Panc1 (cell line): ENCODE measurements at regions not wholly inside any gene's neighbourhood (a gene's known extent, or its start where the extent isn't known, plus 50 kb on each side); places are given as distances from the start of the nearest gene placed in this dataset.

Experiments
- ATAC-seq: fragments of 200-7000 bp; cut with Tn5 transposase; 2 replicates; pipeline ENCODE4 v1.9.1; 2020; ENCODE audit warnings: mild to moderate bottlenecking, moderate library complexity
- BruUV-seq: library from RNA; stranded (reverse); fragments of 400-500 nt; replicated peaks from 2 replicates; lab custom pipeline; 2021; lab: Mats Ljungman, UMichigan
- CTCF ChIA-PET: fragments of 300-600 bp; sonication (Branson Sonifier 250); formaldehyde crosslinking; loops from one replicate; lab custom pipeline; 2022; ENCODE audit warnings: antibody characterized with exemption; lab: Charles Lee
- POLR2A ChIA-PET: fragments of 300-600 bp; sonication (Branson Sonifier 250); formaldehyde crosslinking; loops from one replicate; lab custom pipeline; 2022; ENCODE audit warnings: antibody characterized with exemption; lab: Charles Lee
- DNase-seq: peaks from one replicate; pipeline ENCODE4 v3.0.0-alpha.2; 2010; ENCODE audit warnings: low read depth, low spot score
- H3K27ac ChIP-seq: 2 replicates; pipeline ENCODE4 v1.5.1; 2011; ENCODE audit warnings: mild to moderate bottlenecking, low read length, inconsistent platforms
- H3K27me3 ChIP-seq: fragments of 200-500 bp; sonication (Bioruptor generic); 2 replicates; pipeline ENCODE4 v1.6.0; 2014; ENCODE audit warnings: low read length, inconsistent platforms; ENCODE audit not compliant: control insufficient read depth, insufficient read depth
- H3K36me3 ChIP-seq: fragments of 200-500 bp; sonication (Bioruptor generic); 2 replicates; pipeline ENCODE4 v1.5.1; 2014; ENCODE audit warnings: inconsistent platforms, mild to moderate bottlenecking, low read length, moderate library complexity; ENCODE audit not compliant: control insufficient read depth, insufficient read depth
- H3K4me1 ChIP-seq: 2 replicates; pipeline ENCODE4 v1.5.1; 2011; ENCODE audit warnings: inconsistent platforms, mild to moderate bottlenecking, low read length, moderate library complexity; ENCODE audit not compliant: control insufficient read depth, insufficient read depth
- H3K4me3 ChIP-seq, 2 experiments: 2 replicates each; pipeline ENCODE4 v1.5.1; 2011 to 2012; ENCODE audit warnings: low read depth in 2 of 2, low read length in 2 of 2, mild to moderate bottlenecking in 2 of 2, inconsistent platforms in 1 of 2, moderate library complexity in 1 of 2
- H3K9me3 ChIP-seq: fragments of 200-500 bp; sonication (Bioruptor generic); 2 replicates; pipeline ENCODE4 v1.5.1; 2014; ENCODE audit warnings: low read depth, mild to moderate bottlenecking, inconsistent platforms, low read length, moderate library complexity; ENCODE audit not compliant: control insufficient read depth, insufficient read depth
- CTCF ChIP-seq: fragments of 450-650 bp; IDR thresholded peaks from 2 replicates; pipeline ENCODE4 v1.5.1; 2017; ENCODE audit warnings: mild to moderate bottlenecking
- POLR2AphosphoS5 ChIP-seq: IDR thresholded peaks from 2 replicates; pipeline ENCODE4 v1.6.1; 2012; ENCODE audit warnings: mild to moderate bottlenecking, low read depth, low read length, moderate library complexity
- REST ChIP-seq, 2 experiments: IDR thresholded peaks; 2 replicates each; pipeline ENCODE4 v1.6.1; 2011 to 2012; ENCODE audit warnings: low read depth in 2 of 2, control low read depth in 1 of 2, low read length in 1 of 2, mild to moderate bottlenecking in 1 of 2, moderate library complexity in 1 of 2; ENCODE audit not compliant: insufficient read depth in 1 of 2
- SIN3A ChIP-seq: IDR thresholded peaks from 2 replicates; pipeline ENCODE4 v1.6.1; 2012; ENCODE audit warnings: low read depth, mild to moderate bottlenecking, low read length, moderate library complexity, borderline replicate concordance; ENCODE audit not compliant: insufficient read depth
- TCF7L2 ChIP-seq: IDR thresholded peaks from 2 replicates; pipeline ENCODE4 v1.6.1; 2011; ENCODE audit warnings: mild to moderate bottlenecking, low read depth, low read length, inconsistent platforms
- in situ Hi-C: cut with HindIII; loops from 2 replicates; pipeline ENCODE4 v1.10.0; 2016; ENCODE audit warnings: low sequenced_read_pairs, low pct_unique_long_range_greater_than_20kb
- intact Hi-C: fragments of 100-400 bp; cut with micrococcal nuclease; formaldehyde crosslinking; loops from one replicate; pipeline ENCODE4 v1.10.0; 2022; ENCODE audit not compliant: unreplicated experiment

- intact Hi-C loops: no loop called here
- no peaks in the 10 kb centered on the region for H3K36me3 ChIP-seq
- ATAC-seq: no peak
- in situ Hi-C loops: no loop called here
- H3K4me3 ChIP-seq: no peak overlapping the region
- CTCF ChIA-PET: no interaction called here
- H3K27me3 ChIP-seq: peaks cover 2% of the 10 kb centered on the region; the same call in 1 of the 2 replicates
- peaks cover 13% of the 10 kb centered on the region; the same call in 1 of the 2 replicates for H3K9me3 ChIP-seq
- H3K4me1 ChIP-seq: no peaks in the 10 kb centered on the region
- BruUV-seq: no TSS peak
- TF ChIP-seq TCF7L2 (no peak), REST (IDR thresholded peaks at IDR 0.05; ENCODE audit: insufficient read depth in 1 of 2, low read depth in 2 of 2, low read length in 1 of 2) (no peak), CTCF (no peak), SIN3A (no peak), POLR2AphosphoS5 (no peak)
- POLR2A ChIA-PET: no interaction called here
- H3K27ac ChIP-seq: no peak overlapping the region
- no peak for DNase-seq
Measured at GRCh38 chr2:128584296-128584890, 265.7 kb upstream of the HS6ST1 start.

GRCh38 chr2:128585706-128586105, 267.0 kb upstream of the HS6ST1 start:
- ChIA-PET POLR2A (interaction anchor here (0.7 kb wide), 1 partner anchor 156 kb away, joined by 4 read pairs; no protein-coding TSS in a partner anchor), CTCF (no interaction called here)
- Histone ChIP-seq H3K27ac (no peak overlapping the region), H3K4me3 (no peak overlapping the region), H3K9me3 (peaks cover 13% of the 10 kb centered on the region; the same call in 1 of the 2 replicates), H3K36me3 (no peaks in the 10 kb centered on the region), H3K4me1 (no peaks in the 10 kb centered on the region), H3K27me3 (peaks cover 2% of the 10 kb centered on the region; the same call in 1 of the 2 replicates)
- in situ Hi-C loops: no loop called here
- no TSS peak for BruUV-seq
- no peak for ATAC-seq
- no peak for DNase-seq
- intact Hi-C loops: no loop called here
- TF ChIP-seq SIN3A (no peak), CTCF (no peak), POLR2AphosphoS5 (no peak), TCF7L2 (no peak), REST (IDR thresholded peaks at IDR 0.05; ENCODE audit: insufficient read depth in 1 of 2, low read depth in 2 of 2, low read length in 1 of 2) (no peak)
